ENCODE measurements at regions not wholly inside any gene's neighbourhood (a gene's known extent, or its start where the extent isn't known, plus 50 kb on each side); places are given as distances from the start of the nearest gene placed in this dataset.

DNA sequence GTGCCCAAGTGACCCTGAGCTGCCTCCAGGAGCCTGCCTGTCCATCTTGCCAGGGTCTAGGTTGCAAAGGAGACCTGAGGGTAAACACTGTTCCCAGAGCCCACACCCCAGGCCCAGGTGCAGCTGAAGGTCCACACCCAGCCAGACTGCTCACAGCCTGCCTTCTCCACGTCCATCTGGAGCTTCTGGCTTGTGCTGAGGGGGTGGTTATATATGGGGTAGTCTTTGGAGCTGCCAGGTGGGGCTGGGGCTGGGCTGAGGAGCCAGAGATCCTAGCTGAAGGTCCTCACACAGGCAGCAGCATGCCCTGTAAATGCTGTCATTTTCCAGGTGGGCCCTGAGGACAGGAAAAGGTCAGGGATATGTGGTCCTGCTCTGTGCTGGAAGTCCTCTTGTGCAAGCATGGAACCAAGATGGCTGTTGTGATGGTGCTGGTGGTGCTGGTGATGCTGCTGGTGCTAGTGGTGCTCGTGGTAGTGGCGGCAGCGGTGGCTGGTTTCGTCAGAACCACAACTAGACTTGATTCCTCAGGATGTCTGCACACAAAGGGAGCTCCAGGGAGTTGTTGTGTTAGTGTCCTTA lies 182.7 kb downstream of the MATN1 start:
- H3K9me3 ChIP-seq (ENCODE audit: control insufficient read depth in 2 of 2, low read length in 2 of 2), result no peaks in the 10 kb centered on the region
- H3K36me3 ChIP-seq (ENCODE audit: control insufficient read depth in 2 of 2, insufficient read depth in 2 of 2, low read length in 2 of 2), result no peaks in the 10 kb centered on the region
- no peaks in the 10 kb centered on the region for H3K4me1 ChIP-seq (ENCODE audit: control insufficient read depth, insufficient read depth, low read length)
- peaks cover 5 to 7% of the 10 kb centered on the region in 2 donors for H3K27me3 ChIP-seq (ENCODE audit: control insufficient read depth in 1 of 2, insufficient read depth in 2 of 2, low read length in 2 of 2)
- H3K27ac ChIP-seq (ENCODE audit: low read length), result no peak overlapping the region
- no peak overlapping the region for H3K4me3 ChIP-seq (ENCODE audit: low read length in 2 of 2)
- no peak overlapping the region for H3K9ac ChIP-seq (ENCODE audit: low read length in 2 of 2)

DNA sequence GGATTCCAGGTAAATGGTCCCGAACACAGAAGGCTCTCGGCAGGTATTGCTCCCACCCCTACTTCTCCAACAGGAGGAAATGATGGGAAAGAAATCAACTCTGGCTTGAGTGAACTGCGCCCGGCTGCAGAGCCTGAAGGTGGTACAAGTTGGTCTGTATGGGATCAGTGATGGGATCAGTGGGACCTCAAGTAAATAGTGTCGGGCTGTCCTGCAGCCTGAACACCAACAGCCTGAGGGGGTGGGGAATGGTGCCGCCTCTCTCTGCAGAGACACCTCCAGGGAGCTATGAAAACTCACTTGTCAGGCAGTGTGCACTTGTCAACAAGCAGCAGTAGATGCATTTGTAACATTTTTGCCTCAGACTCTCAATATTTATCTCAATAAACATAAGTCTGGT lies 183.5 kb downstream of the MATN1 start:
- Histone ChIP-seq H3K27me3 (ENCODE audit: control insufficient read depth in 1 of 2, insufficient read depth in 2 of 2, low read length in 2 of 2) (peaks cover 5 to 7% of the 10 kb centered on the region in 2 donors), H3K9ac (ENCODE audit: low read length in 2 of 2) (no peak overlapping the region), H3K9me3 (ENCODE audit: control insufficient read depth in 2 of 2, low read length in 2 of 2) (no peaks in the 10 kb centered on the region), H3K4me1 (ENCODE audit: control insufficient read depth, insufficient read depth, low read length) (no peaks in the 10 kb centered on the region), H3K27ac (ENCODE audit: low read length) (no peak overlapping the region), H3K4me3 (ENCODE audit: low read length in 2 of 2) (no peak overlapping the region), H3K36me3 (ENCODE audit: control insufficient read depth in 2 of 2, insufficient read depth in 2 of 2, low read length in 2 of 2) (no peaks in the 10 kb centered on the region)

DNA sequence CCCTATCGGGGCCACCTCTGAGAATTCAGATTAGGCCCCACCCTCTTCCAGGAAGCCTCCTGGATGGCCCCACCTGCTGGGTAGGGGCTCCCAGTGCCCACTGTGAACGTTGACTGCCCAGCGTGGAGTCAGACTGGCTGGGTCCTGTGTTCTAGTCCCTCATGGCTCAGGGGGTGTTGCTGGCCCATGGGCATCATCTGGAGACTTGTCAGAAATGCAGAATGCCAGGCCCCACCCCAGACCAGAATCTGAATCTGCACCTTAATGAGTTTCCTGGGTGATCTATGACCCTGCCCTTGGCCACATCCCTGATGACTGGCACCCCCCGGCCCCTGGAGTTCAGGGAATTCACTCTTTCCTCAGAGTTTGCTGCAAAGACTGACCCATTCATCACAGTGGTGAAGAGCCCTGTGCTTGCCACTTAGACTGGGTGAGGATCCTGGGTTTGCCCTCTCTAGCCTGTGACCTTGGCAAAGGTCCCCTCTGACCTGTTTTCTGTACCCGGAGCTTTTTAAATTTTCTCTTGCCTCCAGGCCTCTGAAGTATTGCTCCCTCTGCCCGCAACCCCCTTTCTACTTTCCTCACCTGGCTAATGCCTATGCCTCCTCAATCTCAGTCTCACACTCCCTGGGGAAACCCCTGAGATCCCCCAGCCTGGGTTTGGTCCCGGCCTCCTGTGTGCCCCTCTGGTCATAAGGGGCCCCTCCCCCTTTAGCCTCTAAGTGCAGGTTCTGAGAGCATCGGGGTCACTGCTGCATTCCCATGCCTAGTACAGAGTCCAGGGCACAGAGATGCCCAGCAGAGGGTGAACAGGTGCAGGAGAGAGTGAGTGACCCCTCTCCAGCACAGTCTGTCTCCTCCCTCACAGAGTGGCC lies 184.2 kb downstream of the MATN1 start:
- Histone ChIP-seq H3K36me3 (ENCODE audit: control insufficient read depth in 2 of 2, insufficient read depth in 2 of 2, low read length in 2 of 2) (no peaks in the 10 kb centered on the region), H3K4me1 (ENCODE audit: control insufficient read depth, insufficient read depth, low read length) (no peaks in the 10 kb centered on the region), H3K9me3 (ENCODE audit: control insufficient read depth in 2 of 2, low read length in 2 of 2) (no peaks in the 10 kb centered on the region), H3K9ac (ENCODE audit: low read length in 2 of 2) (no peak overlapping the region), H3K27me3 (ENCODE audit: control insufficient read depth in 1 of 2, insufficient read depth in 2 of 2, low read length in 2 of 2) (peaks cover 0 to 5% of the 10 kb centered on the region in 2 donors), H3K4me3 (ENCODE audit: low read length in 2 of 2) (no peak overlapping the region), H3K27ac (ENCODE audit: low read length) (no peak overlapping the region)

DNA sequence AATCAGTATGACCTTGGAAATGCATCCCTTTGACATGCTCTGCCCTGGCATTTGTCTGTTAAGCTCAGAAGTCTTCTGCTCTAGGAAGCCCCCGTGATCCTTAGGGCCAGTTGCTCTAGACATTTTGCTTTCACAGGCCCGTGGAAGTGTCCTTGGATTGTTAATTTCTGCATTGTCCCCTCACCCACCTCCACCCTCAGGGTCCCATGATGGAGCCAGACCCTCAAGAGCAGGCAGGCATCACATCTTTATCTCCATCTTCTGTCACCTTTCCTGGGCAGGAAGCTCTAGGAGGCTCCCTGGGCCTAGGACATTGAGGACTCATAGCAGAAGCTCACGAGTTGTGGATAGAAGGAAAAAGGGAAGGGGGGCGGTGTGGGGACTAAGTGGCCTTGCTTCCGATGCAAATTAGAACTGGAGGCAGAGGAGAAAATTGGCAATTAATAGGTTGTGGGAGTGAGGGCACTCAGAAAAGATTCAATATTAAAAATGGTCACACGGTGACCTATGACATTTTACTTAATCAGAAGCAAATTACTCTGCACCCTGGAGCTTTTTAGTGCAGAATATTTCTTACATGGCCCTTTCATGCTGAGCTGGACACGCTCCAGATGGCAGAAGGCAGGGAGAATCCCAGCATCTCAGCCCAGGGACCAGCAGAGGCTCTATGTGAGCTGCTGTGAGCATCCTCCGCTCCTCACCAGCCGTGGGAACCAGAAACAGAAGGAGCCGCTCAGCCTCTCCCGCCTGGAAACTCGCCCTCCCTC lies 185.0 kb downstream of the MATN1 start:
- H3K9me3 ChIP-seq (ENCODE audit: control insufficient read depth in 2 of 2, low read length in 2 of 2), result no peaks in the 10 kb centered on the region
- no peak overlapping the region for H3K27ac ChIP-seq (ENCODE audit: low read length)
- no peaks in the 10 kb centered on the region for H3K36me3 ChIP-seq (ENCODE audit: control insufficient read depth in 2 of 2, insufficient read depth in 2 of 2, low read length in 2 of 2)
- no peak overlapping the region for H3K4me3 ChIP-seq (ENCODE audit: low read length in 2 of 2)
- no peak overlapping the region for H3K9ac ChIP-seq (ENCODE audit: low read length in 2 of 2)
- H3K27me3 ChIP-seq (ENCODE audit: control insufficient read depth in 1 of 2, insufficient read depth in 2 of 2, low read length in 2 of 2), result peaks cover 0 to 5% of the 10 kb centered on the region in 2 donors
- no peaks in the 10 kb centered on the region for H3K4me1 ChIP-seq (ENCODE audit: control insufficient read depth, insufficient read depth, low read length)

DNA sequence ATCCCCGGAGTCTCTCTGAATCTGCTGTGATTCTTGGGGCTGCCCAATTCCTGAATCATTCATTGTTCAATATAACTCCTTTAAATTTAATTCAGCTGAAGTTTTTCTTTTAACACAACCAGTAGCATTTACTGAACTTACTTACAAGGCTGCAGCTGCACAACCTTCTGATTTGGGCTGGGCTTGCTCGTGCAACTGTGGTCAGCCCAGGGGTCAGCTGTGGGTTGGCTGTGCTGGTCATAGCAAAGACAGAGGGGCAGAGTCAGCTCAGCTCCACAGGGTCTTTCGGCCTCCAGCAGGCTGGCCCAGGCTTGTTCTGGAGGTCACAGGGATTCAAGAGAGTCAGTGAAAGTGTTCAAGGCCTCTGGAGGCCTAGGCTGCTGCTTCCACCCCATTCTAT lies 186.1 kb downstream of the MATN1 start:
- no peak overlapping the region for H3K9ac ChIP-seq (ENCODE audit: low read length in 2 of 2)
- no peaks in the 10 kb centered on the region for H3K36me3 ChIP-seq (ENCODE audit: control insufficient read depth in 2 of 2, insufficient read depth in 2 of 2, low read length in 2 of 2)
- H3K27me3 ChIP-seq (ENCODE audit: control insufficient read depth in 1 of 2, insufficient read depth in 2 of 2, low read length in 2 of 2), result peaks cover 0 to 4% of the 10 kb centered on the region in 2 donors
- no peak overlapping the region for H3K27ac ChIP-seq (ENCODE audit: low read length)
- no peak overlapping the region for H3K4me3 ChIP-seq (ENCODE audit: low read length in 2 of 2)
- H3K4me1 ChIP-seq (ENCODE audit: control insufficient read depth, insufficient read depth, low read length), result no peaks in the 10 kb centered on the region
- peaks cover 0 to 3% of the 10 kb centered on the region in 2 donors for H3K9me3 ChIP-seq (ENCODE audit: control insufficient read depth in 2 of 2, low read length in 2 of 2)

DNA sequence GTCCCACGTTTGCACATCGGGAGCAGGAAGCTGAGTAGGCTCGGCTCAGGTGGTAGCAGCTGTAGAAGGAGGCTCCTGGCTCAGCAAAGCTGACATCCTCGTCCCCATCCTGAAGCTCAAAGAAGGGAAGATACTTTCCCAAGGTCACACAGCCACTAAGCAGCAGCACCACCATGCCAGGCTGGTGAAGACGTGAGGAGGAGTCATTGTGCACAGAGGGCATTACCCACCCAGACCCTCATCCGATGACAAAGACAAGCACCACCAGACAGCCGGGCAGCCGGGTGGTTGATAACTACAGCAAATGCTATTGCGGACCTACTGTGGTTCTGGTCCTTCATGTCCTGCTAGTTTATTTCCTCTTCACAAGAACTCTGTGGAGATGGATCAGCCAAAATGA lies 186.9 kb downstream of the MATN1 start:
- H3K27ac ChIP-seq (ENCODE audit: low read length), result no peak overlapping the region
- H3K27me3 ChIP-seq (ENCODE audit: control insufficient read depth in 1 of 2, insufficient read depth in 2 of 2, low read length in 2 of 2), result peaks cover 0 to 4% of the 10 kb centered on the region in 2 donors
- H3K4me1 ChIP-seq (ENCODE audit: control insufficient read depth, insufficient read depth, low read length), result no peaks in the 10 kb centered on the region
- no peak overlapping the region for H3K9ac ChIP-seq (ENCODE audit: low read length in 2 of 2)
- H3K4me3 ChIP-seq (ENCODE audit: low read length in 2 of 2), result no peak overlapping the region
- peaks cover 0 to 3% of the 10 kb centered on the region in 2 donors for H3K9me3 ChIP-seq (ENCODE audit: control insufficient read depth in 2 of 2, low read length in 2 of 2)
- H3K36me3 ChIP-seq (ENCODE audit: control insufficient read depth in 2 of 2, insufficient read depth in 2 of 2, low read length in 2 of 2), result no peaks in the 10 kb centered on the region

DNA sequence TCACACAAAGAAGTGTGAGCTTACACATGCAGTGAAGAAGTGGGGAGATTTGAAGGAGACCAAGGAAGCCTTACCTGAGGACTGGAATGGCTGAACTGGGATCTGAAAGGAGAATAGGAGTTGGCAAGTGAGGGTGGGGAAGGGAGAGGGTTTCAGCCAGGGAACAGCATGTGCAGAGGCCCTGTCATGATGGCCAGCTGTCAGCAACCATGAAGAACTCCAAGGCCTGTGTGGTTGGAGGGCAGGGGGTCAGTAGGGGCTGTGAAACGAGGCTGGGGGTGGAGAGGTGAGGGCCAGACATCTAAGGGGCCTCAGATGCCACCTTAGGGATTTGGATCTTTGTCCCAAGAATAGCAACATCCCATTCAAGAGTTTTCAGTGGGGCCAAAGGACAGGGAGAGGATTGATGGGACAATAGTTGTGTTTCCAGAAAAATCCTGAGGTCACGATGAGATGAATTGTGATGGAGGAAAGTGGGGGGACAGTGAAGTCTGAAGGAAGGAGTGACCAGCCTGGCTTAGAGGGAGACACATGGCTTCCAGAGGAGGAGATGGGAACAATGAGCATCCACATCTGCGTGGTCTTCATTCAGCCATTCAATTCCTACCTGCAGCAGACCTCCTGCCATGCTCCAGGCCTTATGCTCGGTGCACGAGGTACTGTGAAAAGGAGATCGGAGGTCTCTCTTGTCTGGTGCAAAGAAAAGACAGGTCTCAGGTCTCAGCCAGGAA lies 187.6 kb downstream of the MATN1 start:
- H3K27ac ChIP-seq (ENCODE audit: low read length), result no peak overlapping the region
- H3K36me3 ChIP-seq (ENCODE audit: control insufficient read depth in 2 of 2, insufficient read depth in 2 of 2, low read length in 2 of 2), result no peaks in the 10 kb centered on the region
- no peaks in the 10 kb centered on the region for H3K4me1 ChIP-seq (ENCODE audit: control insufficient read depth, insufficient read depth, low read length)
- peaks cover 0 to 3% of the 10 kb centered on the region in 2 donors for H3K9me3 ChIP-seq (ENCODE audit: control insufficient read depth in 2 of 2, low read length in 2 of 2)
- H3K4me3 ChIP-seq (ENCODE audit: low read length in 2 of 2), result no peak overlapping the region
- no peak overlapping the region for H3K9ac ChIP-seq (ENCODE audit: low read length in 2 of 2)
- H3K27me3 ChIP-seq (ENCODE audit: control insufficient read depth in 1 of 2, insufficient read depth in 2 of 2, low read length in 2 of 2), result peaks cover 0 to 5% of the 10 kb centered on the region in 2 donors

DNA sequence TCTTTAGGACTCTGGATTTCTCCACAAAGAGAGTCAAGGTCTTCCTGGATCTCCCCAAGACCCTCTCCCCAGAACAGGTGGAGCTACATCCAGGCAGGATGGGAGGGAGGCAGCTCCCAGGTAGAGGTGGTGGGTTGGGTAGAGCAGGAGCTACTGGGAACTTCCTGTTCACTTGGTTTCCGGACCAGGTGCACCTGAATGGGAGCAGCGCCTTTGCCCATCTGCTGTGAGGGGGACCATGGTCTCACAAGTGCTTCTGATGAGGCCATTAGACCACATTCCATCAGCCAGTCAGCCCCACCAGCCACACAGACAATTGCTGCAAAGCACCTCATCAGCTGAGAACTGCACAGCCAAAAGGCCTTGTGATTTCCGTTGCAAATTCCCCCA lies 188.8 kb downstream of the MATN1 start:
- Histone ChIP-seq H3K36me3 (ENCODE audit: control insufficient read depth in 2 of 2, insufficient read depth in 2 of 2, low read length in 2 of 2) (no peaks in the 10 kb centered on the region), H3K4me3 (ENCODE audit: low read length in 2 of 2) (no peak overlapping the region), H3K9me3 (ENCODE audit: control insufficient read depth in 2 of 2, low read length in 2 of 2) (peaks cover 0 to 3% of the 10 kb centered on the region in 2 donors), H3K27ac (ENCODE audit: low read length) (no peak overlapping the region), H3K9ac (ENCODE audit: low read length in 2 of 2) (no peak overlapping the region), H3K4me1 (ENCODE audit: control insufficient read depth, insufficient read depth, low read length) (no peaks in the 10 kb centered on the region), H3K27me3 (ENCODE audit: control insufficient read depth in 1 of 2, insufficient read depth in 2 of 2, low read length in 2 of 2) (peaks cover 0 to 4% of the 10 kb centered on the region in 2 donors)

DNA sequence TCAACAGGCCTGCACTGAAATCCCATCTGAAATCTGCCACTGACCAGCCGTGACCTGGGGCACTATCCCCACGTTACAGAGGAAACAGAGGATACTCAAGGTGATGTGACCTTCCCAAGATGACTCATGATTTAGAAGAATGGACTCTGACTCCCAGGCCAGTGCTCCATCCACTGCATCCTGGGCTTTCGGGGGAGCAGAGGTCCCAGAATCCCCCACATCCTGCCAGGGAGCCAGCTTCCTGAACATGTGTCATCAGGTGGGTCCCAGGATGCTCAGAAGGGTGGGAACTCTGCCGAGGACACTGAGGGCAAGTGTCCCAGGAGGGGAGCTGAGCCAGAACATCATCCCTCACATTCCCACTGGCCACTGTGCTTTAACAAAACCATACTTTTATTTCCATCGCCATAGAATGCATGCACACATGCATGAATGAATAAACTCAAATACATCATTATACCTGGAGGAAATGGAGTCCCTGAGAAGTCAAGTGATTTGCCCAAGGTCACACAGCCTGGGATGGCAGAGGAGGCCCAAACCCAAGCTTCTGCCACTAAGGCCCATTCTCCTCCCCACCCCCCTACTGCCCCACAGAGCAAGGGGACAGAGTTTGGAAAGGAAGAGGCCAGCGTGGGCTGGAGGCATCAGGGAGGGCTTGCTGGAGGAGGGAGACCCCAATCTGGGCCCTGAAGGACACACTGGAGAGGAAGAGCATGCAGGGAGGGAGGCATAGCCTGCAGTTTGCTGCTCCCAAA lies 189.4 kb downstream of the MATN1 start:
- Histone ChIP-seq H3K4me1 (ENCODE audit: control insufficient read depth, insufficient read depth, low read length) (no peaks in the 10 kb centered on the region), H3K27me3 (ENCODE audit: control insufficient read depth in 1 of 2, insufficient read depth in 2 of 2, low read length in 2 of 2) (peaks cover 0 to 4% of the 10 kb centered on the region in 2 donors), H3K9me3 (ENCODE audit: control insufficient read depth in 2 of 2, low read length in 2 of 2) (peaks cover 0 to 3% of the 10 kb centered on the region in 2 donors), H3K36me3 (ENCODE audit: control insufficient read depth in 2 of 2, insufficient read depth in 2 of 2, low read length in 2 of 2) (no peaks in the 10 kb centered on the region), H3K9ac (ENCODE audit: low read length in 2 of 2) (no peak overlapping the region), H3K4me3 (ENCODE audit: low read length in 2 of 2) (no peak overlapping the region), H3K27ac (ENCODE audit: low read length) (no peak overlapping the region)

DNA sequence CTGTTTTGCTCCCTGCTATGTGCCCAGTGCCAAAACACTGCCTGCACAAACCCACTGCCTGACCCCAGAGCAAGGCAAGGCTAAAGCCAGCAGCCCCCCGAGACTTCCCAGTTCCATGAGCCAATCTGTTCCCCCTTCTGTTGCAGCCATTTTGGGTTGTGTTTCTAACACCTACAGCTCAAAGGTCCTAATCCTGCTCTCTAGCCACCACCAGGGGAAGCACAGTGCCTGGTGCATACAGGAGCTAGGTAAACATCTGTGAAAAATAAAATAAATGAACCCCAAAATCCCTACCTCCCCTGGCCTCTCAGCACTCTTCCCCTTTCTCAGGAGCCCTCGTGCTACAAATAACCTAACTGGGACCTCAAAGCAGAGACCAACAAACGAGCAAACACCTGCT lies 190.2 kb downstream of the MATN1 start:
- Histone ChIP-seq H3K36me3 (ENCODE audit: control insufficient read depth in 2 of 2, insufficient read depth in 2 of 2, low read length in 2 of 2) (no peaks in the 10 kb centered on the region), H3K9ac (ENCODE audit: low read length in 2 of 2) (no peak overlapping the region), H3K4me3 (ENCODE audit: low read length in 2 of 2) (no peak overlapping the region), H3K27ac (ENCODE audit: low read length) (no peak overlapping the region), H3K4me1 (ENCODE audit: control insufficient read depth, insufficient read depth, low read length) (no peaks in the 10 kb centered on the region), H3K9me3 (ENCODE audit: control insufficient read depth in 2 of 2, low read length in 2 of 2) (peaks cover 0 to 3% of the 10 kb centered on the region in 2 donors), H3K27me3 (ENCODE audit: control insufficient read depth in 1 of 2, insufficient read depth in 2 of 2, low read length in 2 of 2) (peaks cover 0 to 4% of the 10 kb centered on the region in 2 donors)
